GM19467 (cell line): ENCODE measurements at regions not wholly inside any gene's neighbourhood (a gene's known extent, or its start where the extent isn't known, plus 50 kb on each side); places are given as distances from the start of the nearest gene placed in this dataset.

ENCODE experiments used
- ATAC-seq: cut with Tn5 transposase; IDR thresholded peaks from one replicate; pipeline ENCODE4 v1.9.1; 2021; ENCODE audit warnings: mild to moderate bottlenecking, moderate library complexity; ENCODE audit not compliant: unreplicated experiment

- ATAC-seq = no peak
These were observed 140.1 kb upstream of the ASB18 start for GRCh38 chr2:236404346-236404745.

DNA sequence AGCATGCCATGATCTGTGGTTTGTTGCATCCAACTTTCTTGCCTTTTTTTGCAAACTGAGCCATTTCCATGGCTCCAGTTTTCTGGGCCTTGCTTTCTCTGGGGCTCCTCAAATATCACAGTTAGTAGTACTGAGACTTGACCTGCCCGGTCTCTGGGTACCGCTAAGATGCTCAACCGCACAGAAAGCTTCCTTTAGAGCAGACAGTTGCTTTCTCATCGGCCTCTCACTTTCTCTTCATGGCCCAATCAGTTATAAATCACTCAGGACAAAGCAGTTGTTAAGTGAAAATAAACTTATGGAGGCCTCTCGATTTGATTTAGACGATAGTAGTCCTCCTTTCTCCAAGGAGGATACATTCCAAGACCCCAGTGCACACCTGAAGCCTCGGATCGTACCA is 141.2 kb upstream of the ASB18 start:
- ATAC-seq = no peak

DNA sequence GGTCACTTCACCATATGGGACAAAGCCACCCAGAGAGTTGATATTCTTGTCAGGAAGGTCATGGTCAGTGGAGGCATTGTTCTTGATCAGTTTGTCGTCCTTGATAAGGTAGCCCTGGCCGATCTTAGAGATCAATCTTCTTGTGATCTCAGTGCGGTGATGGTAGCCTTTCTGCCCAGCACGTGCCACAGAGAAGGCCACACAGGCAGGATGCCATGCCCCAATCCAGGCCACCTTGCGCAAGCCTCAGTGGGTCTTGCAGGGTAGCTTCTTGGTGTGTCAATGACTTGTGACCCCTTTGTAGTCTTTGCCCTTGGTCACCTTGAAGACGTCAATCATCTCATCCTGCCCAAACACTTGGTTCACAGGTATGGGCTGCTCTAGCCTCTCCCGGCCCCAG is 143.9 kb upstream of the ASB18 start:
- ATAC-seq = no peak

GRCh38 chr2:236408786-236409185 is 144.6 kb upstream of the ASB18 start:
- ATAC-seq = no peak

DNA sequence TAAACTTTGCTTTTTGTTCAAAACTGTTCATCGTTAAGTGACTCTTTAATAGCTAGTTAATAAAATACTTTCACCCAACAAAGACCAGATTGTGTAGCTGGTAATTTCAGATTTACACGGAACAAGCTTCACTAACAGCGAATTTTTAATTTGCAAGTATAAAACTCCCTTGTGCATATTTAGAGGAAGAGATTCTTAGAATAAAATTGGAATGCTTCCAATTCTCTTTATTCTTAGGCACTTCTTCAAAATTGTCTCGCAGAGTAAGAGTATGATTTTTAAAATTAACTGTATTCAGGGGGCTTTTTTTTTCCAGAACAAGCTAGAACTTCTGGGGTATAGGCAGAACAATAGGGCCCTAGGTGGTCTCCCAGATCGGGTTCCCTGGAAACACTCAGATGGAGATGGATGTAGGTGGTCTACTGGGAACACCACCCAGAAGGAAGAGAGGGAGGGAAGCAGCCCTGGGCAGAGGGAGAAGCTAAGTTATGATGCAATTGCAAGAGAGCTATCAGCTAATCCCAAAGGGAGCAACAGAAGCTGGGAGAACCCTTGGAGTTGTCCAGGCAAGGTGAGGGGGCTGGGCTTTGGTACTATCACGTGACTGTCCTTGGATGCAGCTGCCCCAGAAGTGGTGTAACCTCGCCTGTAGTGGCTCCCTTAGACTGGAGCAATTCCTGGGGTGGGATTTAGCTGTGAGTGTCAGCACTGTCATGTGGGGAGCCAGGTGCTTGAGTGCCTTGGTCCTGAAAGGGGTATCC is 151.7 kb upstream of the ASB18 start:
- ATAC-seq = no peak

DNA sequence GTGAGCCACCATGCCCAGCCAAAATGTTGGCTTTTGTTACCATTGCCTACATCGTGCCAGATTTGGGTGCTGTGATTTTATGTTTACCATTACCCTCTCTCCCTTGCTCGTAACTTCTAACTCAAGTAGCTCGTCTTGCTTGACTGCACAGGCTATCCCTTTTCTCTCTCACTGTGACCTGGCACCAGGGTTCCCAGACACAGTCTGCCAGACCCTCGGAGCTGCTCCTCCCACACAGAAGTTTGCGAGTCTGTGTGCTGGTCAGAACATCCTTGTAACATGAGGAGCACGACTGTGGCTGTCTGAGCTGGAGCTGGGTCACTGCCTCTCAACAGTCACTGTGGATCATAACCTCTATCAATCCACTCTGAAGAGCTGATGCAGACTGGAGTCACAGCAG is 152.5 kb upstream of the ACKR3 start:
- no peak for ATAC-seq

- ATAC-seq = no peak
These were observed 139.0 kb upstream of the ACKR3 start for GRCh38 chr2:236430584-236430983.

- no peak for ATAC-seq
These were observed 135.0 kb upstream of the ACKR3 start for GRCh38 chr2:236434593-236434992.

DNA sequence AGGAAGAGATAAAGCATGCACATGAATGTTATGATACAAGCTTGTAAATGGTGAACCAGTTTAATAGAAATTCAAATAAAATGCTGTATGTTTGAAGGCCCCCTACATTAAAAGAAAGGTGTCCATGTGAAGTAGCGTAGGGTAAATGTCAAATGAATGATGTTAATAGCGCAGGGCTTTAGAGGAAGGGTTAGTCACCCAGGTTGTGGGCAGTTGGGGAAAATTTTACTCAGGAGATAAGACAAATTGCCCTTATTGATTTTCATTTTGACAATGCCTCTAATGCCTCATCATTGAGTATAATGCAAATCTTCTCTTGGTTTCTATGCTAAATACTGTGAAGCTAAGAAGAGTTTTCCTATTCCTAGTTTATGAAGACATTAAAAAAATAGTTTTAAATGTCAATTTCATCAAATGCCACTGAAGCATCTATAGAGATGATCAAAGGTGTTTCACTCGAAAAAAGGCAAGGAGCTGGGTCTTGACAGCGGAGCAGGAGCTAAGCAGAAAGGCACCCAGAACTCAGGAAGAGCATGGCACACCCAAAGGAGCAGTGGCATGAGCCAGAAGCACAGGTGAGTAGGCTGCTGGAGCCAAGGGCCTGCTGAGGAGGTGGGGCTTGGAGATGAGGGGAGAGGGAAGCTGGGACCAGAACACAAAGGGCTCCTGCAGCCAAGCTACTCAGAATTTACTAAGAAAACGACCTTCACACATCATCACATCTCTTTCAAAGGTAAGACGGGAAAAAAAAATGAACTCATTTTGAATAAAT is 129.3 kb upstream of the ACKR3 start:
- no peak for ATAC-seq

DNA sequence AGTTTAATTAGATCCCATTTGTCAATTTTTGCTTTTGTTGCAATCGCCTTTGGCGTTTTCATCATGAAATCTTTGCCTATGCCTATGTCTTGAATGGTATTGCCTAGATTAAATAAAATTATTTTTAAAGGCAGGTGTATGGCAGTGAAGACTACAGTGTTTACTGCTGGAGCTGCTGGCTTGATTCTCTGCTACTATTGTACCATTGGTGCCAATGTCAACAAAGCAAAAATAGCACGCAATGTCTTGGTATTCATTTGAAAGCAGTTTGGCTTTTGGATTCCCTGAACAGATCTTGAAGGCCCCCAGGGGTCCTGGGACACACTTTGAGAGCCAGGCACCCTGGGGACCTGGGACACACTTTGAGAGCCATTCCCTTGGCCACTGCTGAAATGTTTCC is 125.4 kb upstream of the ACKR3 start:
- no peak for ATAC-seq

- ATAC-seq = no peak
These were observed 123.9 kb upstream of the ACKR3 start for GRCh38 chr2:236445678-236446077.

- no peak for ATAC-seq
These were observed 123.1 kb upstream of the ACKR3 start for GRCh38 chr2:236446521-236446920.

DNA sequence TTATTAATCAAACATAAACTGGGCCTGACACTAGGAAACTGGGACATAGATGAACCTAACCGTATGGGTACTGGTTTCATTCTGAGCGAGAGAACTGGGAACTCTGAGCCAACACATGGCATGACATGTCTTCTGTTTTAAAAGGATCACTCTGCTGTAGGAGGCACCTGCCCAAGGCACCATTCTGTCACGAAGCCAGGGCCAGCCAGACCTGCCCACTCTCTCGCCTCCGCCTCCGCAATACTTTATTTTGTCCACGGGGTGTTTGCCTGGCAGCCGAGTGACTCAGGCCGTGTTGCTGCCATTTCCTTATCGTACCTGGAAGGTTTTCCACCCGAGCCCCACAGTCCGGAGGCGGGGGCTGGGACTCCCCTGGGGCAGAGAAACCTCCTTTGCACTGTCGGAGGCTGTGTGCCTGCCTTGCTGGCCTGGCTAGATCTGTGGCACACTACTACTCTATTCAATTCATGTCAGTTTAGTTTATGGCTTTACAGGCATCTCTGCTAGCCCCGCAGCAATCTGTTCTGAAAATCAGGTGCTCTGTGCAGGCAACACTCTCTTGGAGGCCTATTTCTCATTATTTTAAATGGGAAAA is 120.4 kb upstream of the ACKR3 start:
- no peak for ATAC-seq

DNA sequence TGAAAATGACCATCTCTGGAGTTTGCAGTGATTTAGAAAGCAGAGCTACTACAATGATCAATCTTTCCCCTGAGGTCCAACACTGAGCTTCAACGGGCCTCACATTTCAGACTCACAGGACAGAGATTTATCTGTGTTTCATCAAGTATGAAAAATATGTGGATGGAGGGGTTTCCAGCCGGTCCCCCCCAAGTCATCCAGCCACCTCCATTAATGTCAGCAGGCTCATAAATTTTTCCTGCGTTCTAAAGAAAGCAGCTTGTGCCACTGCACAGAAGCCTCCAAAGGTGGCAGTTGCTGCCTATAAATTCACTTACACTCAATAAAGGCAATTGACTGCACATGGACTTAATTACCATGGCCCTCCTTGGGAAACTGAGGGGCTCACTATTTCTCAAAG is 117.4 kb upstream of the ACKR3 start:
- ATAC-seq = no peak

DNA sequence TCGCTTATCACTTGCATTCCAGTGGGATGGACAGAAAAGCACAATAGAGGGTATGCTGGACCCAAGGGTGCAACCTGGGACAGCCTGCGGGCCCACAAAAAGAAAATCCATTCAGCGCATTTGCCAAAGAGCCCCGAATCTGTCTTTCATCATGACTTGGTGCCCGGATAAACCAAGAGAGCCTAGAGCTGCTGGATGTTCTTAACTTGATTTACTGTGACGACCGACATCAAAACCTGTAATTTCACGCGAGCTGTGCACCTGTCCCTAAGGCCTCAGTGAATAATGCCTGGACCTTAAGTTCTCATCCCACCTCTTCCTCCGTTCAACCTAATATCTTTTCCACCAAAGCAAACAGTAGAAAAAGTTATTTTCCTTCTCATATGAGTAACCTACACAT is 115.5 kb upstream of the ACKR3 start:
- no peak for ATAC-seq

DNA sequence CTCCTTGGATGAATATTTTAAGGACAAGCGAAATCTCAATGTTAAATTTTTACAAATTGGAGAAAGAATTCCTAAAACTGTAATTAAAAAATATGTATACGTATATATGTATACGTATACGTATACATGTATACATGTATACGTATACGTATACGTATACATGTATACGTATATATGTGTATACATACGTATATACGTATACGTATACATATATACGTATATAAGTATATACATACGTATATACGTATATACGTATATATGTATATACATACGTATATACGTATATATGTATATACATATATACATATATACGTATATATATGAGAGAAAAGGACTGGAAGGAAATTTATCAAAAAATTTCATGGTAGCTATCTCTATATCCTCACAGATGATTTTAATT is 110.2 kb upstream of the ACKR3 start:
- ATAC-seq = no peak

- ATAC-seq = no peak
These were observed 105.5 kb upstream of the ACKR3 start for GRCh38 chr2:236464140-236464539.

DNA sequence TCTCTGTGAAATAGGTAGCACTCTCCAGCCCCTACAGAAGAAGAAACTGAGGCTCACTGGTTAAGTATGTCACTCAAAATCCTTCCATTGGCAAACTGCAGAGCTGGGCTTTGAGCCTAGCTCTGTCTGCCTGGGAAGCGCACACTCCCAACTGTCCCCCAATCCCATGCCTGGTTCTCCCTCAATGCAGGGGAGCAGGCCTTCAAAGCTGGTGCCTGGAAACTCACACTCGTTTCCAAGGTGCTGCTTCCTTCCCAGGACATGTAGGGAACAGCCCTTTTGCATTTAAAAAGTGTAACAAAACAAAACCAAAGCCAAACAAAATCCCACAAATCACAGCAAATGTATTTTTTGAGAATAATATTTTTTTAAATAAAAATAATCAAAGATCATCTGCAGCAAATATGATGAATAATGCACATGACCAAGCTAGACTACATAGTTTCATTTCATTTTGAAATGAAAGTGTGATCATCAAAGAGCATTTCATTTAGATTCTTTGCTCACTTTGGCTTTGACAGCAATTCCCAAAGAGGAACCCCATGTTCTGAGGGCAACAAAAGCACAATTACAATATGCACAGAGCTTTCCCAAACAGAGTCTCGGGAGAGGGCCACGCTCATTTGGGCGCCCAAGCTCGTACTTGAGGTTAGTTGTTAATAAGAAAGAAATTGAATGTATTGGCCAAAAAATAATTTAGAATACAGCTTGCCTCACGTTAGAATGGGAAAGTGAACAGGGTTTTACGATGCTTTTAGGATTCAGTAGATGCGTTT is 96.7 kb upstream of the ACKR3 start:
- no peak for ATAC-seq

- no peak for ATAC-seq
These were observed 95.9 kb upstream of the ACKR3 start for GRCh38 chr2:236473691-236474090.

- no peak for ATAC-seq
These were observed 89.8 kb upstream of the ACKR3 start for GRCh38 chr2:236479814-236480213.

DNA sequence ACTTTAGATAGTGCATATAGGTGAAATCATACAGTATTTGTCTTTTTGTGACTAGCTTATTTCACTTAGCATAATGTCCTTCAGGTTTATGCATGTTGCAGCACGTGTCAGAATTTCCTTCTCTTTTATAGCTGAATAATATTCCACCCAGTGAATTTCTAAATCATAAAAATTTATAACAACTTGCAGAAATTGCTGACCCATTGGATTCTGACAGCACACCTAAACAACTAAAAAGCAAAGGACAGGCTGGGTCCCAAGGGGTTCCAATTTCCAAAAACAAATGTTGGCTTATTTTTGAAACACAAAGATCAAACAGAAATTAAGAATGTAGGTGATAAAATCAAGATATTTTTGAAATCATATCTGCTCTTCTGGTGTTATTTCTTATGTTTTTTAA is 86.5 kb upstream of the ACKR3 start:
- no peak for ATAC-seq
